GM12878 (cell line): ENCODE measurements at regions not wholly inside any gene's neighbourhood (a gene's known extent, or its start where the extent isn't known, plus 50 kb on each side); places are given as distances from the start of the nearest gene placed in this dataset.

Experiments used
- ATAC-seq: fragments of 200-7000 bp; cut with Tn5 transposase; 3 replicates; pipeline ENCODE4 v1.9.1; 2020; ENCODE audit warnings: mild to moderate bottlenecking, moderate library complexity
- BruUV-seq: library from RNA; stranded (reverse); fragments of 400-500 nt; replicated peaks from 2 replicates; lab custom pipeline; 2021; lab: Mats Ljungman, UMichigan
- CTCF ChIA-PET: fragments of 300-600 bp; sonication (Branson Sonifier 250); formaldehyde crosslinking; extraction: SDS; loops from one replicate; lab custom pipeline; 2021; ENCODE audit warnings: inconsistent platforms; lab: Yijun Ruan, JAX
- POLR2A ChIA-PET: fragments of 350-600 bp; formaldehyde crosslinking; extraction: SDS; loops from one replicate; lab custom pipeline; 2021; ENCODE audit warnings: inconsistent platforms; lab: Charles Lee
- RAD21 ChIA-PET: fragments of 300-600 bp; sonication (Branson Sonifier 250); formaldehyde crosslinking; loops from one replicate; lab custom pipeline; 2023; ENCODE audit warnings: antibody characterized with exemption; ENCODE audit not compliant: unreplicated experiment; lab: Charles Lee
- SMC1A ChIA-PET: fragments of 300-600 bp; sonication (Branson Sonifier 250); formaldehyde crosslinking; loops from one replicate; lab custom pipeline; 2023; ENCODE audit not compliant: unreplicated experiment, uncharacterized antibody; lab: Charles Lee
- DNase-seq: peaks from one replicate; pipeline ENCODE4 v3.0.0-alpha.2; 2011; ENCODE audit warnings: low read depth, low spot score
- FAIRE-seq: peaks from 3 replicates; lab custom pipeline; 2011; peaks lifted over from hg19 to GRCh38; lab: Jason Lieb, UNC
- H2AFZ ChIP-seq: 2 replicates; pipeline ENCODE4 v1.6.0; 2011; ENCODE audit warnings: low read depth, low read length, control low read depth; ENCODE audit not compliant: control insufficient read depth
- H3K27ac ChIP-seq: 2 replicates; pipeline ENCODE4 v1.5.1; 2011; ENCODE audit warnings: control low read depth; ENCODE audit not compliant: control insufficient read depth, insufficient read depth
- H3K27me3 ChIP-seq, 2 experiments: replicated peaks in 1 of 2; 2 replicates each; pipeline versions ENCODE4 v1.6.0 to v1.6.1; 2011; ENCODE audit warnings: low read length in 1 of 2; ENCODE audit not compliant: control insufficient read depth in 2 of 2, insufficient read depth in 2 of 2
- H3K36me3 ChIP-seq, 2 experiments: 2 replicates each; pipeline ENCODE4 v1.5.1; 2011; ENCODE audit warnings: low read length in 1 of 2; ENCODE audit not compliant: control insufficient read depth in 2 of 2, insufficient read depth in 2 of 2
- H3K4me1 ChIP-seq: 2 replicates; pipeline ENCODE4 v1.6.1; 2011; ENCODE audit warnings: mild to moderate bottlenecking, low read length, moderate library complexity, mixed read lengths; ENCODE audit not compliant: control insufficient read depth, insufficient read depth
- H3K4me2 ChIP-seq: 2 replicates; pipeline ENCODE4 v1.6.0; 2011; ENCODE audit warnings: control low read depth; ENCODE audit not compliant: control insufficient read depth, insufficient read depth
- H3K4me3 ChIP-seq: fragments of 200-600 bp; sonication (generic); 2 replicates; pipeline ENCODE4 v1.5.1; 2016
- H3K79me2 ChIP-seq: 2 replicates; pipeline ENCODE4 v1.6.0; 2011; ENCODE audit warnings: low read length; ENCODE audit not compliant: control insufficient read depth, insufficient read depth
- H3K9ac ChIP-seq: 2 replicates; pipeline ENCODE4 v1.8.0; 2011; ENCODE audit warnings: low read length, control low read depth, mixed read lengths; ENCODE audit not compliant: control insufficient read depth, insufficient read depth
- H3K9me3 ChIP-seq: replicated peaks from 3 replicates; pipeline ENCODE4 v1.5.1; 2011; ENCODE audit warnings: mild to moderate bottlenecking, low read length; ENCODE audit not compliant: control insufficient read depth, insufficient read depth
- H4K20me1 ChIP-seq: 2 replicates; pipeline ENCODE4 v1.6.0; 2011; ENCODE audit not compliant: control insufficient read depth, insufficient read depth
- BRCA1 ChIP-seq: IDR thresholded peaks from 2 replicates; pipeline ENCODE4 v1.6.1; 2011; ENCODE audit warnings: low read depth, low read length, improper control_type of control experiment
- FOXK2 ChIP-seq: fragments of 450-650 bp; IDR thresholded peaks from 2 replicates; pipeline ENCODE4 v1.6.1; 2017; ENCODE audit warnings: mild to moderate bottlenecking, moderate library complexity
- HDGF ChIP-seq: fragments of 450-650 bp; IDR thresholded peaks from 2 replicates; pipeline ENCODE4 v1.6.1; 2016; ENCODE audit warnings: antibody characterized with exemption
- KLF5 ChIP-seq: fragments of 450-650 bp; IDR thresholded peaks from 2 replicates; pipeline ENCODE4 v1.6.1; 2014; ENCODE audit warnings: mild to moderate bottlenecking; ENCODE audit not compliant: partially characterized antibody
- MTA3 ChIP-seq: IDR thresholded peaks from 2 replicates; pipeline ENCODE4 v1.6.1; 2012; ENCODE audit warnings: low read length, inconsistent platforms, borderline replicate concordance
- MYC ChIP-seq: IDR thresholded peaks from 2 replicates; pipeline ENCODE4 v1.6.1; 2011; ENCODE audit warnings: mild to moderate bottlenecking, low read length, moderate library complexity, inconsistent platforms; ENCODE audit not compliant: insufficient read depth, insufficient replicate concordance, insufficient read length, severe bottlenecking
- NRF1 ChIP-seq: conservative IDR thresholded peaks from 2 replicates; pipeline ENCODE4 v1.6.1; 2011; ENCODE audit warnings: mild to moderate bottlenecking, low read depth, low read length, improper control_type of control experiment
- SIX5 ChIP-seq: IDR thresholded peaks from 2 replicates; pipeline ENCODE4 v1.6.1; 2011; ENCODE audit warnings: mild to moderate bottlenecking, low read depth, low read length, moderate library complexity; ENCODE audit not compliant: severe bottlenecking
- SMARCA5 ChIP-seq: fragments of 450-650 bp; IDR thresholded peaks from 2 replicates; pipeline ENCODE4 v1.6.1; 2017; ENCODE audit warnings: mild to moderate bottlenecking
- ZNF207 ChIP-seq: fragments of 450-650 bp; IDR thresholded peaks from 2 replicates; pipeline ENCODE4 v1.6.1; 2014; ENCODE audit warnings: antibody characterized with exemption, mild to moderate bottlenecking, borderline replicate concordance
- WGBS: methylation state at CpG from one replicate; pipeline ENCODE4 v1.1.6; 2016; ENCODE audit warnings: low lambda C conversion rate; ENCODE audit not compliant: insufficient replicate concordance, insufficient coverage; ENCODE audit errors: missing lambda C conversion rate; 5-methylcytosine and 5-hydroxymethylcytosine counted together
- in situ Hi-C: fragments of 300-500 bp; cut with MboI; formaldehyde crosslinking; loops from 9 replicates; pipeline ENCODE4 v1.14.3; 2018; ENCODE audit warnings: mixed read lengths
- intact Hi-C: fragments of 100-400 bp; cut with micrococcal nuclease; formaldehyde crosslinking; loops from one replicate; pipeline ENCODE4 v1.14.2; 2022; ENCODE audit not compliant: unreplicated experiment

DNA sequence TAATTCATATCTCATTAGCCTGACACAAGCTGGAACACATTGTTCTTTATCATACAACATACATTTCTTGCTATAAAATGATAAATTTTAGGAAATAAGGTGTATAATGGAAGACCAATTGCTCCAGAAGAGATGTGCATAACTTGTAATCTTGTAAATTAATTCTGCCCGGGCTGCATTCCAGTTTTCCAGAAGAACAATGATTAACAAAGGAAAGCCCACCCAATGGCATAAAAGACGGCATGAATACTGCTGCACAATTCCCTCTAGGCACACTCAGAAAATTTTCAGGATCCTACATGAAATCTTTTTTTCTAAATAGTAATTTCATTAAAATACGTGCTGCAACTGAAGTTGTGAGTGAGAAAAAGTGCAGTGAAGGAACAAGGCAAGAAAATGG, 137.4 kb upstream of the KRR1 start:
- CTCF ChIA-PET = interaction anchor here (1.0 to 1.1 kb wide), 2 partner anchors 11 to 37 kb away, joined by 3 to 4 read pairs; no protein-coding TSS in a partner anchor
- H3K9me3 ChIP-seq = no peaks in the 10 kb centered on the region
- SMC1A ChIA-PET = interaction anchor here (1.1 kb wide), 1 partner anchor 13 kb away, joined by 3 read pairs; no protein-coding TSS in a partner anchor
- no peaks in the 10 kb centered on the region for H4K20me1 ChIP-seq
- in situ Hi-C loops (no loop called here), intact Hi-C loops (loop anchor here (10.0 kb wide), 1 partner anchor 286 kb away; no protein-coding TSS in a partner anchor)
- no peak overlapping the region for H3K9ac ChIP-seq
- no peak overlapping the region for H3K27ac ChIP-seq
- H3K36me3 ChIP-seq = no peaks in the 10 kb centered on the region
- no peak for DNase-seq
- no peak overlapping the region for H3K4me2 ChIP-seq
- TF ChIP-seq SIX5 (no peak), MYC (no peak), BRCA1 (no peak), ZNF207 (no peak), NRF1 (no peak), MTA3 (no peak), HDGF (no peak), KLF5 (no peak), FOXK2 (no peak), SMARCA5 (no peak)
- ATAC-seq = no peak
- RAD21 ChIA-PET = no interaction called here
- H3K4me1 ChIP-seq = peaks cover 4% of the 10 kb centered on the region; the same call in 1 of the 2 replicates
- POLR2A ChIA-PET = no interaction called here
- no peaks in the 10 kb centered on the region for H3K79me2 ChIP-seq
- H2AFZ ChIP-seq = no peak overlapping the region
- H3K27me3 ChIP-seq = no peaks in the 10 kb centered on the region
- no TSS peak for BruUV-seq
- no peak for FAIRE-seq
- 37% methylated on average over 3 of the region's 3 CpGs for WGBS
- no peak overlapping the region for H3K4me3 ChIP-seq
